ENCODE measurements at regions not wholly inside any gene's neighbourhood (a gene's known extent, or its start where the extent isn't known, plus 50 kb on each side); places are given as distances from the start of the nearest gene placed in this dataset.

DNA sequence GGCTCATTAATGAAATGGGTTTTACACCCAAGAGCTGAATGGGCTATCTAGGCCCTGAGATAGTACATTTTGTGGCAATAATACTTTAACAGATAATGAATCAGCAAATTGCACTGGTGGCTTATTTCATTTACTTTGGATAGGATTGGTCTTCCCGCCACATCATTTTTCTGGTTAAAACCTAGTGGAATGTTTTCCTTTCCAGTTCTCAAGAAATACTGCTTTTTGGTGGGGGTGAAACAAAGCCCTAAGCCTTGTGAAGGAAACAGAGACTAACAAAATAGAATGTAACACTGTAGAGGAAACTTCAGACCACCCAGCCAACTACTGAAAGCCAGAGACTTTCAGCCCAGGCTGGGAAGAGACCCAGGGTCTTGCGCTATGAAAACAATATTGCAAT, 172.2 kb downstream of the HHIPL2 start:
- in situ Hi-C loops (cut with HindIII; ENCODE audit: low pct_unique_long_range_greater_than_20kb, low sequenced_read_pairs) = no loop called here
- no peak for DNase-seq (ENCODE audit: low read depth)

DNA sequence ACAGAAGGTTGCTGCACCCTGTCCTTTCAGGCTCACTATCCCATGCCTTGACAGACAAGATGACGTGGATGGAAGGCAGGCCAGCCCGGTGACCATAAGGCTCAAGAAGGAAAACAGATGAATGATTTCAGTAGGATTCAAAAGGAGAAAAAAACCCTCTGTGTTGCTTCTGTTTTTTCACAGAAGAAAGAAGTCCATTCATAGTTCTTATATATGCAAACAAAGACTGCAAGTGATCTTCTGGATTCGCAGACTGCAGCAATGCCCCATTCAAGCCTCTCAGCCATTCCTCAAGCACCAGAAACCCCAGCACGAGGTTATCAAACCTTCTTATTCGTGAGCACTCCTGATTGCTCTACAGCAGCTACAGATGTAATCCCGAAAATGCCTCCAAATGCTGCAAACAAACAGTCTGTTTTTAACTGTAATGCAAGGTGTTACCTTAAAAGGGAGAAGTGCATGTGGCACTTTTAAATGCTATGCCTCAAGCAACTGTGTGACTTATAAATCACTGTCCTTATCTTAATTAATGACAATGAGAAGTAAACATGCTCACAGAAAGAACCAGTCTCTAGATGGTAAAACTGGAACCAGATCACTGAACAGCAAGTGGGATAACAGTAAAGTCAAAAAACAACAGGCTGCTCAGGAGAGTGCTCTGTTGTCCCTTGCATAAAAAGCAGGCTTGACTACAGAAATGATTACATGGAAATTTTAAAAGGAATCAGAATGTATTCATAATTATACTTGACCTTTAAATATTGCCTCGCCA, 173.9 kb downstream of the HHIPL2 start:
- in situ Hi-C loops (cut with HindIII; ENCODE audit: low pct_unique_long_range_greater_than_20kb, low sequenced_read_pairs) = no loop called here

DNA sequence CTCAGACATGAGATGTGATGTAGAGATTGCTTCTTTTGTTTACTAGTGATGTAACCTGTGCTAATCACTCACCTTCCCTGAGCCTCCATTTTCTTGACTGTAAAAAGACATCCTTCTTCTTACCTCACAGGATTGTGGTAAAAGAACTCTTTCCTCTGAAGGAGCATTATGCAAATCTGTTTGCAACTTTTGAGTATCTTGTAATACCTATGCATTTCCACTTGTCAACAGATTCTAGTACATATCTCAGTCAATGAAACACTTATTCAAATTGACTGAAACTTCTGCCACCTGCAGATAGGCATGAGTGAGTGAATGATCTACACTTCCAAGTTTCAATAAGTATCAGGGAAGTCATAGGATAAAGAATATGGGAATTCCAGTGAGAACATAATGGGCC, 174.7 kb downstream of the HHIPL2 start:
- DNase-seq (ENCODE audit: low read depth) = no peak
- in situ Hi-C loops (cut with HindIII; ENCODE audit: low pct_unique_long_range_greater_than_20kb, low sequenced_read_pairs) = no loop called here

More for the DNA sequence above, 173.9 kb downstream of the HHIPL2 start:
- no peak for DNase-seq (ENCODE audit: low read depth)

DNA sequence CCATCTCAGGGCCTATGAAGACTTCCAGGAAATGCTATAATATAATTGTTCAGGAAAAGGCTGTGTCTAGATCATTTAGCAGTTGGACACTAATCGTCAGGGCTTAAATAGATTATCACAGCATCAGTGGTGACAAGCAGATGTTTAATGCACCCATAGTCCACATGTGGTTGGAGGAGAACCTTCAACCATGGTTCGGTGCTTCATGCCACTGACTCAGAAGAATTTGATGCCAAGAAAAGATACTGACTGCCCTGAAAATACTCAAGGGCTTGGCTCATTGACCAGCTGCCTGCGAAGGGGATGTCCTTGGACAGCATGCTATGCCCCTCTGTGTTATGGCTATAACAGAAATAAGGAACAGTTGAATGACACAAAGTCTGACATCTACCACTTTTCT, 175.7 kb downstream of the HHIPL2 start:
- in situ Hi-C loops (cut with HindIII; ENCODE audit: low pct_unique_long_range_greater_than_20kb, low sequenced_read_pairs) = no loop called here
- DNase-seq (ENCODE audit: low read depth) = no peak

DNA sequence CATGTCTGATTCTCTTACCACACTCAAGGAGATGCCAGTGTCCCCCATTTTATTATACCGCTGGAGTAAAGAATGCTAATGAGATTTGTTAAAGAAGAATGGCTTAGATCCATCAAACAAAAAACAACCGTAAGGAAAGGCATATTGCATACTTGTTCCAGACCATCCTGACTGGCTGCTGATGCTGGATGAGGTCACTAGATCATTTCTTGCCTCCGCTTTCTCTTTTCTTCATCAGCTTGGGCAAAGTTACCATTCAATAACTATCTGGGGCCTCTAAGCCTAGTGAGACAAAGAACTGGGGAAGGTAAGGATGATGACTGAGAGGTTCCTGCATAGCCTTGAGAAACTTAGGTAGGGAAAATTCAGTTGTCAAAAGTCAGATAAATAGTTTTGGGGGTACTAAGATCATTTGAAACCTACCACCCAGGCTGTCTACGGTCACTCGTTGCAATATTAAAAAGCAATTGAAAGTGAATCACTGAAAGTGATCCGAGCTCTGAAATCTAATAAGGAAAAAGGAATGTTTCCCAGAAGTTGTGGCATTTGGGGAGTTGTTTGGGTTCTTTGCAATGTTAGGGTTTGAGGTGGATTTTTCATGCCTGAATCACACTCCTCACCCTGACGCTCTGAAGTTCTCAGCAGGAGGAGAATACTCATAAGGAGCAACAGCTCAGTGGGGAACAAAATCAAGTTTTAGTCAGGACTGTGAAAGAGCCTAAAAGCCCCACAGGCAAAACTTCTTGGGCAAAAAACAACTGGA, 176.8 kb downstream of the HHIPL2 start:
- in situ Hi-C loops (cut with HindIII; ENCODE audit: low pct_unique_long_range_greater_than_20kb, low sequenced_read_pairs) = no loop called here
- DNase-seq (ENCODE audit: low read depth) = no peak

DNA sequence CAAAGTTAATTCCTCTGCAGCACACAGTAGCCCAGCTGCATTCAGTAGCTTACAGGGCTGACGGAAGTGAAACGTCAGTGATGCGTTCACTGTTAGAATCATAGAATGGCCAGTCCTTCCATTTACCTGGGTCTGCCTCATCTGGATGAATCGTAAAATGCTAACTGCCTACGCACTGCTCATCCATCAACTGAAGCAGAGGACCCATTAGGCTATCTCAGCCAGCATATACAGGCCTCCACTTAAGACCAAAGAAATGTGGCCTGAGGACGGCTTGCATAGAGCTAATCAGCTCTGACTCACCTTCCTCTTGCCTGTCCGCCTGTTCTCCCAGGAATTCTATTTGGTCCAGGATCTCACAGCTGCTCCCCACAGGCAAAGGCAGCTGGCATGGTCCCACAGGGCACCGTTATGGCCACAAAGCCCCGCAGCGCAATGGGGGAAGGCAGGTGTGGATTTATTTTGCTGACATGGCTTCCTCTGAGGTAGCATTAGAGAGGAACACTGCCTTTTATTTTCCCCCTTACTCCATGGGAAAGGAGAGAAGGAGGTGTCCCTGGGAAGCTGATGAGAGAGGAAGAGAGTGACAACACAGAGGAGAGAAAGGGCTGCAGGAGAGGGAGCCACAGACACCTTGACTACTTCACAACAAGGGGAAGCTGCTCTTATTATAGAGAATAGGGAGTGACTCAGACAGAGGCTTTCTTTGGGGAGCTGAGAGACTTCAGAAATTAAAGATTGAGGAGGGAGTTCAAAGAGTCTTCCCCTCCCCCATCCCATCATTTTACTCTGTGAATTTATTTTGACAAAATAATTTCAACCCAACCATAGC, 177.6 kb downstream of the HHIPL2 start:
- DNase-seq (ENCODE audit: low read depth) = no peak
- in situ Hi-C loops (cut with HindIII; ENCODE audit: low pct_unique_long_range_greater_than_20kb, low sequenced_read_pairs) = no loop called here

DNA sequence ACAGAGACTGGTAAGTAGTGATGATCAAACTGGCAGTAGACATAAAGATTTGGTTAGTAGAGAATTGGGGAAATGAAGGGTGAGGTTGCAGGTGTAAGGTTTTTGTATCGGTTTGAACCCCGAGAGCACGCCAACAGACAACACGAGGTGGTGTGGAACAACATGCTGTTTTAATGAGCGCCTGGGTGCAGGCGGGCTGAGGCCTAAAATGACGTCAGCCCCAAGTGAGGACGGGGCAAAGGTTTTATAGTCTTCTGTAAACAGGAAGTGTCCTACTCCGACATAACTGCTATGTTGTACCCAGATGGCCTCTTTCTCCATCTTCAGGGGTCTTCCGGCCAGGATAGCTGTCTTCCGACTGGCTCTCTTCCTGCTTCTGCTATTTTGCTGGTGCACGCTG, 178.8 kb downstream of the HHIPL2 start:
- DNase-seq (ENCODE audit: low read depth) = no peak
- in situ Hi-C loops (cut with HindIII; ENCODE audit: low pct_unique_long_range_greater_than_20kb, low sequenced_read_pairs) = no loop called here

DNA sequence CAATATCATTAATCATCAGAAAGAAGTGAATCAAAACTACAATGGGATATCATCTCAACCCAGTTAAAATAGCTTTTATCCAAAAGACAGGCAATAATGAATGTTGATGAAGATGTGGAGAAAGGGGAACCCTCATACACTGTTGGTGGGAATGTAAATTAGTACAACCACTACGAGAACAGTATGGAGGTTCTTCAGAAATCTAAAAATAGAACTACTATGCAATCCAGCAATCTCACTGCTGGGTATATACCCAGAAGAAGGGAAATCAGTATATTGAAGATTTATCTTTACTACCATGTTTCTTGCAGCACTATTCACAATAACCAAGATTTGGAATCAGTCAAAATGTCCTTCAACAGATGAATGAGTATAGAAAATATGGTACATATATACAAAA, 189.8 kb downstream of the HHIPL2 start:
- DNase-seq (ENCODE audit: low read depth) = no peak
- in situ Hi-C loops (cut with HindIII; ENCODE audit: low pct_unique_long_range_greater_than_20kb, low sequenced_read_pairs) = no loop called here

DNA sequence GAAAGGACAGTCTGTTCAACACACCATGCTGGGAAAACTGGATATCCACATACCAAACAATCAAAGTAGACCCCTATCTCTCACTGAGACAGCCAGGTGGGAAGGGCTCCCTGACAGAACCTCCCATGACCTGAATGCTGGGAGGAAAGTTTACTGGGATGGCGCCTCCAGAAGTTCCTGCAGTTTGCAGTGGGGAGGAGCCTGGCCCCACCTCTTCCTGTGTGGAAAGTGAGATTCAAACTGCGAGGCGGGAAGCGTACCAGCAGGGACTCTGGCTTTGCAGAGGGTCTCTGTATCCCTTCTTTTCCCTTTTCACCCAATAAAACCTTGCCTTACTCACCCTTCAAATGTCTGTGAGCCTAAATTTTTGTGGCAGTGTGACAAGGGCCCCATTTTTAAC, 190.7 kb downstream of the HHIPL2 start:
- in situ Hi-C loops (cut with HindIII; ENCODE audit: low pct_unique_long_range_greater_than_20kb, low sequenced_read_pairs) = no loop called here

DNA sequence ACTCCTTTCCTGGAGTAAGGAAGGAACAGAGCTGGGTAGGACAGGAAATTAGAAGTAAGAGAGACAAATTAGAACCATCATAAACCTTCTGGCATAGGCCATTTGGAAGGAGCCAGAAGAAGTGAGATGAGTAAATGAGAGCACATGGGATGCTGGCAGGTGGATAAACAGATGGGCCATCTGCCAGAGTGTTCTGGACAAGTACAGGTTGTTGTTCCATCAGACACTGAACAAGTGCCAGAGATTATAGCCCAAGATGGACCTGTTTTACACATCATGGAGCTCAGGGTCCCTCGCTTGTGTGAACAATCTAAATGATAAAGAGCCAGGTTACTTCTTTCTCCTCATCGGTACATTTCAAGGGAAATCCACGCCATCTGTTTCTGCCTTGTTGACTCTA, 200.3 kb downstream of the HHIPL2 start:
- in situ Hi-C loops (cut with HindIII; ENCODE audit: low pct_unique_long_range_greater_than_20kb, low sequenced_read_pairs) = no loop called here

More for the DNA sequence above, 190.7 kb downstream of the HHIPL2 start:
- no peak for DNase-seq (ENCODE audit: low read depth)

DNA sequence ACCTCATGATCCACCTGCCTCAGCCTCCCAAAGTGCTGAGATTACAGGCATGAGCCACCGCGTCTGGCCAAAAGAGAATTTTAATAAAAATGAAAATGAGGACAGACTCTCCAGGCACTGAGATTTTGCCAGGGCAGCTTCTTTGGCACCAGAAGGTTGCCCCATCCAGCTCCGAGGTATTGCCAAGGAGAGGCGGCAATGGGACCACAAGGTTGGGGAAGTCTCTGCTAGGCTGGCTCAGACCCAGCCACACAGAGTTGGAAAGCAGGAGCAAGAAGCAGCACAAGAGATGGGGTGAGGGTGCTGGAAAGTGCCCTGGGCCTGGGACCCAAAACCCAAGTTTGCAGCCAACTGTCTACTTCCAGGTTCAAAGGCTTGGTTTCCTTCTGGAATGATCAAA, 200.9 kb downstream of the HHIPL2 start:
- DNase-seq (ENCODE audit: low read depth) = no peak
- in situ Hi-C loops (cut with HindIII; ENCODE audit: low pct_unique_long_range_greater_than_20kb, low sequenced_read_pairs) = no loop called here

More for the DNA sequence above, 200.3 kb downstream of the HHIPL2 start:
- no peak for DNase-seq (ENCODE audit: low read depth)

DNA sequence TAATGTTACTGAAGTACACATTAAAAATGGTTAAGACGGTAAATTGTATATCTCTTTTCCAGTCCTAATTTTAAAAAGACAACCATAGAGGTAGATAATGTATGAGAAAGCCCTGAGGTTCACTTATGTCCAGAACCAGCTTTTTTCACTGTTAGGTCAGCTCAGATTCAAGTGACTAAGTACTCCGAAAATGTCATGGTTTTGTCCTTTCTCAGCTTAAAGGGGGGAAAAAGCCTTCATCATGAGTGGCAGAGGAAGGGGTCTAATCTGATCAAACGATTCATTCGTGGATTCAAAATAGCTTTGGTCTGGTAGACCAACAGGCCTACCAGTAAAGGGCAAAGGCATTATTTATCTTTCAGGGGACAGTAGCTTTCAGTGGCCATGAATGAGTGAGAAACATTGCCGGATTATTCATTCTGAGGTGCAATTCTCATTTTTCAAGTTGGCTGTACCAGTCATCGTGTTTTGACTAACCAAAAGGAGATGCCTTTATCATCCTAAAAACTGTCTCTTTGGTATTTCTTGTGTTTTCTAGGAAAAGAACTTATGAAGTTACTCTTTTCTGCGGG, 208.4 kb downstream of the HHIPL2 start:
- DNase-seq (ENCODE audit: low read depth) = no peak
- in situ Hi-C loops (cut with HindIII; ENCODE audit: low pct_unique_long_range_greater_than_20kb, low sequenced_read_pairs) = no loop called here

DNA sequence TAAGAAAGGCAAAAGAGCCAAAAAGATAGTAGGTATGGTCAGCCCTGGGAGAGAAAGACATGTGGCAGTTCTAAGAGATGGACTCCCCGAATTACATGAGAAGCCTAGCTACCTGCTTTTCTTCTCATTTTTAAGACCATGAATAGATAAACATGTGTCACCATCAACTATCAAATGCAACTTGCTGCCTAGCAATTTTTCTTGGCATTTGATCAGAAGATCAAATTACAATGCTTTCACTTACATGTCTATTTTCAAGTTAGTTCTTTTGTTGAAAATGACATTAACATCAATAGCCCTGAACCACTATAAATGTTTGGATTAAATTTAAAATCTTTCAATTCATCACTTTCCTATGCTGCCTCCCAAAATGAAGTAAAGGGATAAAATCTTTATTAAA, 212.3 kb downstream of the HHIPL2 start:
- in situ Hi-C loops (cut with HindIII; ENCODE audit: low pct_unique_long_range_greater_than_20kb, low sequenced_read_pairs) = no loop called here
- DNase-seq (ENCODE audit: low read depth) = no peak

DNA sequence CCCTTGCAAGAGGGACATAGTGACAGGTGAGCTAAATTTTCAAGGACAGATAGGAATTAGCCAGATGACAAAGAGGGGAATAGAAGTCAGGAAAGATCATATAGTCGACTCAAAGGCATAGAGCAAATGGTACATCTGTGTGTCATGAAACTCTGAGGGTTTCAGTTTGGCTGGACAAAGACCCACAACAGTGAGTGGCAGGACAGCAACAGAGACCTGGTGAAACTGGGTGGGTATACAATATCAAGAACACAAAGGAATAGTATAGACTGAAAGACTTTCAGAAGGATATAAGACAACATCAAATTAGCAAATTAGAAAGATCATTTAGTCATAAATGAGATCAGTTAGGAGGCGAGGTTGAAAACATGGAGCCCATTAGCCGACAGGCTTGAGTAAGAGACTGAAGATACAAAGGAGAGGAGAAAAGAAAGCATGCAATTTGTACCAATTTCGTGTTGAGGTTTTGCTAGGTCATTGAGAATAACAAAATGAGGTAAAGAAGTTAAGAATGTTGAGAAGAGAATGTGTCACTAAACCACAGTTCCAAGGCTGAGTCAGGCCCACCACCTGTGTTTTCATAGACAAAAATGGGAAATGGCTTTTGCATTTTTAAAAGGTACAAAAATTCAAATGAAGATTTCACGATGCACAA, 213.8 kb downstream of the HHIPL2 start:
- in situ Hi-C loops (cut with HindIII; ENCODE audit: low pct_unique_long_range_greater_than_20kb, low sequenced_read_pairs) = no loop called here
- DNase-seq (ENCODE audit: low read depth) = peak; percentile 10

DNA sequence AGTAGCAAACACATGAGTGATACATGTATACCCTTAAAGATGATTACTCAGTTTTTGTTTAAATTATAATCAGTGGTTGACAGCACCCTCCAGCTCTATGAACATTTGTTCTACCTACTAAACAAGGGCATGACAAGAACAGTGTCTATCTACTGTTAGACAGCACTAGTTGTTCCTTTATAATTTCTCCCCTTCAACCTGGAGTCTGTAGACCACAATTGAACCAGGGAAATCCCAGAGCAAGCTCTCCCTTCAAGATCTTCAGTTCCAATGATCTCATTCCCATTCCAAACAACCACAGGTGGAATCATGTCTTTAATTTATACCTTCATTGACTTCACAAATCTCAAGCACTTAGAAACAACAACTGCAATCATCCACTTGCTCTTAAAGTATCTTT, 216.1 kb downstream of the HHIPL2 start:
- in situ Hi-C loops (cut with HindIII; ENCODE audit: low pct_unique_long_range_greater_than_20kb, low sequenced_read_pairs) = no loop called here
- no peak for DNase-seq (ENCODE audit: low read depth)

DNA sequence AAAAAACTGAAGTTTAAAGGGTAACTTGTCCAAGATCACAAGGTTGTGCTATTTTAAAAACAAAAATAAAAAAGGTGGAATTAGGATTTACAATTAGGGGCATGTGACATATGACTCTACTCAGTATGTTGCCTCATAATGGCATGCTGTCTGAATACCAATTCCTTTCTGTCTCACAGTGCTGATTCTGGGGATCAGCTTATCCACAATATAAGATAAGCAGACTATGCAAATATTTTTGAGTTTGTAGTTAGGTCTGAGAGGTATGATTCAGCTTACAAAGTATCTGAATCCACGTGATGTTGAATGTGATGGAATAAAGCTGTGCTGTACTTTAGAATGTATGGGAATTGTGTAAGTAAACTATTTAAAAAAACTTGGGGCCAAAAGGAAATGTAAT, 216.6 kb downstream of the HHIPL2 start:
- in situ Hi-C loops (cut with HindIII; ENCODE audit: low pct_unique_long_range_greater_than_20kb, low sequenced_read_pairs) = no loop called here

DNA sequence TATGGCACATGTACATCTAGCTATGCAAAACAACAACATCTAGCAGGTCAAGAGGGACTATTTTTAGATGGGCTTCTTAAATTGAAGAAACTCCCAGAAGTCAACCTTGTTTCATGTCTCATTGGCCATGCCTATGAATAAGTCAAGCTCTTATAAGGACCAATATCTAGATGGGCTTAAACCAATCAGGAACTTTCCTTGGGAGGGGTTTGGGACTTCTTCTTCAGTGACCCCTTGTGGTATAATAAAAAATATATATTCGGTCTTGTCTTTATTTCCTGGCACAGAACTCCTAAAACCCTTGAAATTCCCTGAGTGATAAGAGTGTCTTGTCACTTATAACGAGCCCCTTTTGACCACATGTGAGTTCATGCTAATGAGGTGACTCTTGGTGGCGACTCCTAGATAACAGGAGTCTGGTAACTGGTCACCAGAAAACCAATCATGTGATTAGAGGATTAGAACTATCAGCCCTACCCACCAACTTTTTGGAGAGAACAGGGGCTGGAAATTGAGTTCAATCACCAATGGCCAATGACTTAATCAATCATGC, 218.3 kb downstream of the HHIPL2 start:
- DNase-seq (ENCODE audit: low read depth) = no peak
- in situ Hi-C loops (cut with HindIII; ENCODE audit: low pct_unique_long_range_greater_than_20kb, low sequenced_read_pairs) = no loop called here

More for the DNA sequence above, 216.6 kb downstream of the HHIPL2 start:
- no peak for DNase-seq (ENCODE audit: low read depth)

DNA sequence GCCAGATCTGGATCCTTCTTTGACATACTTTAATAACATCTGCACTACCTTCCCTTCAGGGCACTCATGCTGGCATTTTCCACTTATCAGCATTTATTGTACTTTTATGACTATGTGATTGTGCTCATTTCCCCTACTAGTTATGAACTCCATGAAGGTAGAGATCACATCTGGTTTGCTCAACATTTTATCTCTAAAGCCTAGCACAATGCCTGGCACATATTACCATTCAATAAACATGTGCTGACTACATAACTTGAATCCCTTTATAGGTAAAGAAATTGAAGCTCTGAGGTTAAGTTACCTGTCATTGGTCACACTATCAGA, 221.2 kb downstream of the HHIPL2 start:
- in situ Hi-C loops (cut with HindIII; ENCODE audit: low pct_unique_long_range_greater_than_20kb, low sequenced_read_pairs) = no loop called here

More for the DNA sequence above, 221.2 kb downstream of the HHIPL2 start:
- no peak for DNase-seq (ENCODE audit: low read depth)
